NT2/D1 (cell line): ENCODE measurements at regions not wholly inside any gene's neighbourhood (a gene's known extent, or its start where the extent isn't known, plus 50 kb on each side); places are given as distances from the start of the nearest gene placed in this dataset.

Experiments
- SUZ12 ChIP-seq: IDR thresholded peaks from 2 replicates; pipeline ENCODE4 v1.6.1; 2011; ENCODE audit not compliant: insufficient read length, insufficient read depth; ENCODE audit errors: extremely low read depth
- ZNF274 ChIP-seq: IDR thresholded peaks from 2 replicates; pipeline ENCODE4 v1.6.1; 2011; ENCODE audit warnings: mild to moderate bottlenecking, low read depth, low read length

GRCh38 chr1:34683616-34684015 lies 71.2 kb upstream of the GJB5 start:
- TF ChIP-seq ZNF274 (no peak), SUZ12 (no peak)
